ENCODE measurements at regions not wholly inside any gene's neighbourhood (a gene's known extent, or its start where the extent isn't known, plus 50 kb on each side); places are given as distances from the start of the nearest gene placed in this dataset.

DNA sequence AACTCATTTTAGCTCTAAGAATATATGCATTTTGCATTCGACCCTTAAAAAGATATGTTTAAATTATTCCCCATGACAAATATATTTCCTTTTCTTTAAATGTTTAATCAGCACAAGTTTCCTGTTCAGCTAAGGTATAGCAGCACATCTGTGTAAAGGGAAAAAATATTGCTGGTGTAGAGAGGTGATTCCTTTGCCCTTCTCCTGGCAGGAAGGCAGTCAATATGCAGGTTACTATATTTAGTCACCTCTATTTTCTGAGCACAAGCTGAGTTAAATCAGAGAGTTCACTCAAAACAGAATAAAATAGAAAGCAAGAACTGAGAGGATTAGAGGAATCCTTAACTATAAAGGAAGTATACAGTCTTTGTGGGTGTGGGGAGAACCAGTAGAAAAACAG is 274.4 kb upstream of the PCSK5 start:
- DNase-seq (ENCODE audit: low read depth), result no peak

DNA sequence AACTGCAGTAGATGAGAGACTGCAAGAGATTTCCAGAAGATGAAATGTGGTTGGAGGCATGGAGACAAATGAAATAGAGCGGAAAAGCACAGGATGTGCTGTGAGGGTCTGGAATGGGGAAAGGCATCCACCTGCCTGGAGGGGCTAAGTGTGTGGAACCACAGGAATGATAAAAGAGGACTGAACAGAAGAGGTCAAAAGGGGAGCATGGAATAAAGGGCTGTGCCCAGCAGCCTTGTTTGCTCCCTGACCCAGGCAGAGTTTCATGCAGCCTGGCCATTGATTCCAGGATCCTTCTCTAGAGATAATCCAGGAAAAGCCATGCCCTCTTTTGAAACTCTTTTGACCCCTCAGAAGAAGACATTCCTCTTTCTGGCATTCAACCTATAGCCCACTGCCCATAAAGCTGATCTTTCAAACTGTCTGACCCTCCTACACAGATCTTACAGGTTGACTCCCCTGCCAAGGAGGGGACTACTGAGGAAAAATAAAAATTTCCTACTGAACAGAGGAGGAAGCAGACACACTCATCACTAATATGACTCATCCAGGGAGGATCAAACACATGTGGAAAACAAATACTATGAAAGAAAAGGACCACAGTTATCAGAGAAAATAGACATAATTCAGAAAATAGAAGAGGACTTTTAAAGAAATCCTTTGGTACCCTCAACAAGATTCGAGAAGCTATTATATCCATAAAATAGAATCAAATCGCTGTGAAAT is 273.5 kb upstream of the PCSK5 start:
- DNase-seq (ENCODE audit: low read depth), result no peak

DNA sequence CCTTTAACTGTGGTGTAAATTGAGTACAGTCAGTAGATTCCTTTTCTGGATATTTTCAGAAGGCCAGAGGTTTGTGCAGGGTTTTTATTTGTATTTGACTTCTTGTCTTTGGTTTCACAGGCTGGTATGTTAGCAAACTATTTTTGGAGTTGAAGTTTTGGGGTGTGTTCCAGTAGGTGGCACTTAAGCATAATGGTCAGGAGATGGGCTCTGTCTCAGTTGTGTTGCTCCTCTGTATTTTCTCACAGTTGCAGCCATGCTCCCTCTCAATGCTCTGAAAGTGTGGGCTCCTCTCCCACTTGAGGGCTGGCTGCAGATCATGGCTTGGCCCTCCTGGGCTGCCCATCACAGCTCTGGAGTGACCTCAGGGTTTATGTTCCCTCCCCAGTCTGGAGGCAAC is 267.0 kb upstream of the PCSK5 start:
- DNase-seq (ENCODE audit: low read depth), result no peak

DNA sequence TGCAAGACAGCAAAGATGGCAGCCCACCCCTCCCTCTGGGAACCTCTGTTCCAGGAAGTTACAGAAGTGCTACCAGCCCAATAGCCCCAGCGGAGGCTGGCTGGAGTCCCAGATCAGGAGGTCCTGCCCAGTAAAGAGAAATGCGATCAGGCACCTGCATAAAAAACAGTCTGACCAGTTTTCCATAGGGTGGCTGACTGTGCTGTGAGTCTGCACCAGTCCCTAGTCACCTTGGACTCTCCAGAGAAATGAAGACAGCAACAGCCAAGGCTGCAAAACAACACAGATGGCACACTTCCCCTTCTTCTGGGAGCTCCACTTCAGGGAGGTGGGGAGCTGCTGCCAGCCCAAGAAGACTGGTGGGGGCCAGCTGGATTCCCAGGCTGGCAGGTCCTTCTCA is 265.5 kb upstream of the PCSK5 start:
- DNase-seq (ENCODE audit: low read depth), result no peak

DNA sequence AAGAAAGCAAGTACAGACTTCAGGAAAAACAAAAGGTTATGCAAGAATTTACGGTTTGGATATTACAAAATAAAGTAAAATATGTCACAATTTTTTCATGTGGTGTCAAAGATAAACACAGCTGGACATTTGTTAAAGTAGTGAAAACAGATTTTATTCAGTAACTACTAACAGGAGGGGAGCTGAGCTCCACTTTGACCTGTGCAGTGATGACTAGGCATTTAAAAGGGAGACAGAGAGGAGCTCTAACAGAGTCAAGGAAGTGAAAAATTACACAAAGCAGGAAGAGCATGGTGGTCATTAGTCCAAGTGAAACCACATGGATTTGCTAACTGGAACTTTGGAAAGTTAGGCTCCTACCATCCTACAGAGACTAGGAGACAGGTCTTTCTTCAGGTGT is 263.6 kb upstream of the PCSK5 start:
- DNase-seq (ENCODE audit: low read depth), result no peak

DNA sequence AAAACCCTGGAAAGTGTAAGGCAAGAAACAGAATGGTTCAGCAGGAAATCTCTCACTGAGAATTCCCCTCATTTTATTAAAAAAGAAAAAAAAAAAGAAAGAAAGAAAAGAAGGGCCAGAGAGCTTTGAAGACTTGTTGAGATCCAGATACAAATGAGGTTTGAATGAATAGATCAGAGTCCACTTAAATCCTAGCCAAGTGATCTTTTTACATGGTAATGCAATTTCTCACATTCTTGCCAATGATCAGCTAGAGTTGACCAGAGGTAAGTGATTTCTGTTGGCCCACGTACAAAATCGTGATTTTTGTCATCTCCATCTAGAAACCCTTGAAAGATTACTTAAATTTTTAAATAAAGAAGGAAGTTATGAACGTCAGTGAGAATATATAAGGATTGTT is 261.5 kb upstream of the PCSK5 start:
- DNase-seq (ENCODE audit: low read depth), result no peak

DNA sequence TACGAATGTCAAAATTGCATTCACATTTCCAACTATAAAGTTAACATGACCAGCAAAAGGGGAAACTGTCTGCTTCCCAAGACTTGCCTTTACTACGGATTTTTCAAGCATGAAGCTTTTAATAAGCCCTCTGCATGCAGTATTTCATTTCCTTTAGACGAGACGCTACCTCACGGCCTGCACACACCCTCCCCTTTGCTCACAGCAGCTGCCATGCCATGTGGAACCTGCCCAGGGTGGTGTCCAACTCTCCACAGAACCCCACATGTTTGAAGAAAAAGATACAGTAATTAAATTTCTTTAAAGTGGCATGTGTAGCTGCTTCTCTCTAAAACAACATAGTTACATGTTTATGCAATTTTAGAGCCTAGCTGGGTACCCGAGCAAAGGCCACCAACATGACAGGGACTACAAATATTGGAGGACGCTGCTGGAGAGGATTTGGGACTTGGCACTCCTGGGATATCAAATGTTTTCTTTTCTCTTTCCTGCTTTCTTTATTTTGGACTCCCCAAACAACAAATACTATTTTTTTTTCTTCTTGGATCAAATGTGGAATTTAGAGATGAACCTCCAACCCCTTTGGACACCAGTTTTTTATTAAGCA is 256.9 kb upstream of the PCSK5 start:
- DNase-seq (ENCODE audit: low read depth), result no peak

DNA sequence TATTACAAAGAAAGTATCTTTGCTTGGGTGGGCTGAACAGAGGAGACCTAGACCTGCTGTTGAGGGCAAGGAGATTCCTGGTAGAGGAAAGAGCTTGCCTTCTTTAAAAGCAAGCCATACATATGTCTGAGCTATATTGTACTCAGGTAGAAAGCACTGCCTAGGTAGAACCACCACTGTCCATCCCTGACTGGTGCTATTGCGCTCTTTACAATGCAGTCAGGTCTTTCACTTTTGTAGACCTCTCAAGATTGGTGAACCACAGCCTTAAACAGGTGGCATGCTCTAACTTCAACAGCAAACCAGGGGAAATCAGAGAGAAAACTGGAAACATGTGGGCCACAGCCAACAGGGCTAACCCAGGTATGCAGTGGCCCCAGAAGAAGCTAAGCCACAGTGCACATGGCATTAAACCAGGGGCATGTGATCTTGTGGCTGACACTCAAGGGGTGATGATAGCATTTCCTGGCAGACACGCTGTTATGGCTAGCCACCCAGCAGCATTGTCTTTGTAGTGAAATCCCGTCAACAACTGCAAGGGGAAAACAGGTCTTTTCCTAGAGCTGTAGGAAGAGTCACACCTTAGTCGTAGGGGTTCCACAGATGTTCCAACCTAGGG is 253.9 kb upstream of the PCSK5 start:
- DNase-seq (ENCODE audit: low read depth), result no peak

DNA sequence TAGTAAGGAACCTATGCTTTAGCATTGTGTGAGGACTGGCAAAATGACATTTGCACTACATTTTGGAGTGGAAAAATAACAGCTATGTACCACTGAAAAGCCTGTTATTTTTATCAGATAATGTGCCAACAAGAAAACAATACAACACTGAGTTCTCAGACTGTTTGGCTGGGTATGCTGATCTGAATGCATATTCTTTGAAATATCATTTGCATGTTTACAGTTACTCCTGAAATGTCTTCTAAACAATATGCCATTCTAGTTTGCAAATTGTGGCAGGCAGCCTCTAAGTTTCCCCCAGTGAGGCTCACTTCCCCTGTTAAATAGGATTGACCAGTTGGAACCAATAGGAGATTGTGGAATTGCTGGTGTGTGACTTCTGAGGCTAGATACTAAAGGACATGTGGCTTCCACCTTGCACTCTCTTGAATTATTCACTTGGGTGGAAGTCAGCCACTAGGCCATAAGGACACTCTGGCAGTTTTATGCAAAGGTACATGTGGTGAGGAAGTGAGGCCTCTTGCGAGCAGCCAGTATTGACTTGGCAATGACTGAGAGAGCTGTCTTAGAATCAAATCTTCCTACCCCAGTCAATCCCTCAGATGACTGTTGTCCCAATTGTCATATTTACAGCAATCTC is 250.4 kb upstream of the PCSK5 start:
- no peak for DNase-seq (ENCODE audit: low read depth)

DNA sequence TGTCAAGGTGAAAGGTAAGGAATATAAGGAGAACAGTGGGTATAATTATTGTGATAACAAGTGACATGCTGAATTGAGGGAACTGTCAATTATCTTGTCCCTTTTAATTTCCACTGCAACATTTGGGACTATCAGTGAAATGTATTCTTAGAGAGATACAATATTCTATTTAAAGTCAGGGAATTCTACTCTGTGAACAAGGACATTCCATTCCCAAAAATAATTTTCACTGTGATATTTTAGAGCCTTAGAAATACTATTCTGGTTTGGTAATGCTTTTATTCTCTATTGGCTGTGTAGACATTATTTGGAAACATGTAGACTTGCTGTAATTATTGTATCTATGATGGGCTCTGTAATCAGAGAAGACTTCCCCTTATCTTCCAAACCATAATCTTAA is 248.0 kb upstream of the PCSK5 start:
- no peak for DNase-seq (ENCODE audit: low read depth)

DNA sequence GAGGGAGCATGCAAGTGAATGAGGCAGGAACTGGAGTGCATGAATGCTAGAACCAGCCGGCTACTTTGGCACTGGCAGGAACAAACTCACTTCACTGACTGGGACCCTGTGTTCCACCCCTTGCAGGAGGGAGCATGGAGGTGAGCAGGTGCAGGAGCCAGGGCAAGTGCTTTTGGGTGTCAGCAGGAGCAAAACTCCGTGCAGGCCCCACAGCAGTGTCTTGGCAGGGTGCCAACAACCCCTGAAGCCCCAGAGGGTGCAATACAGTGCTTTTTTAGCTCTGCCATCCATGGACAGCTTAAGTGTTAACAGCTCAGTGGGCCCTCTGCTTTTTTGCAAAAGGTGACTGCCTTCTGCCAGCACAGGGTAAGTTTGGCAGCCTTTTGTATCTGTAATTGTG is 245.8 kb upstream of the PCSK5 start:
- no peak for DNase-seq (ENCODE audit: low read depth)

DNA sequence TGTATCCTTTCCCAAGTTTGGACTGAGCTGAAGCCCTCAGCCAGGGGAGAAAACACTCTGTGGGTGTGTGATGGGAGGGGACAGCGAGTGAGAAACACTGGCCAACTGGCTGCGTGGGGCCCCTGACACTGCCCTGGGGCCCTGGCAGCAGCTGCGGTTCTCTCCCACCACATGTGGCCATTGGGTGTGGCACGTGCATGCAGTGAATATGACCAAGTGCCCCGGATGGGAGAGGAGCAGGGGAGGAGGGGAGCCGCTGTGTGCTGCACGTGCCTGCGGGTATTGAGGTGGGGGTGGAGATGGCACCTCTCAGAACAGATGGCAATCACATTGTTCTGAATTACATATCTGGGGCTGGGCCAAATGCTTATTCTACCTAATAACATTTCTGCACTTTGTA is 242.4 kb upstream of the PCSK5 start:
- DNase-seq (ENCODE audit: low read depth), result no peak

DNA sequence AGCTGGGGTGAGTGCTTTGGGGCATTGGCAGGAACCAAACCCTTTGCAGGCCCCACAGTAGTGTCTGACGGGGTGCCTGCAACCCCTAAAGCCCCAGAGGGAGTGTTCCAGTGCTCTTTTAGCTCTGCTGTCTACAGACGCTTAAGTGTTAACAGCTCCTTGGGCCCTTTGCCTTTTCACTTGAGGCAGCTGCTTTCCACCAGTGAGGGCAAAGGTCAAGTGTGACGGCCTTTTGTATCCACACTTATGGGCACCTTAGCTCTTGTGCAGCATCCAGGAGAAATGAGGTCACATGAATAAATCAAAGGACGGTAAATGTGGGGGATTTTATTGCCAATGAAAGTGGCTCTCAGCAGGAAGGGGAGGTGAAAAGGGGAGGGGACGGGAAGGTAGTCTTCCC is 241.4 kb upstream of the PCSK5 start:
- no peak for DNase-seq (ENCODE audit: low read depth)

DNA sequence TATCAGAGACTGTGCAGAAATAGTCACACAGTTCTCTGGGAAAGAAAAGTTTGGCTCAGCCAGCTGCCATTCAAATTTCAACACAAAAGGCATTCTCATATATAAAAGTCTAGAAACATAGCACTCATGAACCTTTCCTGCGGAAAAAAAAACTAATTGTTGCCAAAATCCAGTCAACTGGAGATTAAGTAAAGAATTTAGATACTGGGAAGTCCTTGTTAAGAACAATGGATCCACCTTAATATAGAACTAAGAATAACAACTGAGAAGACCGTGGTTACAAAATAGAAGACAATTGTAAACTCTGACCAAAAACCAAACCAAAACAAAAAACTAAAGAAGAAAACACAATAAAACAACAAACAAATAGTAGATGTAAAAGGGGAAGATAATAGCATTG is 238.8 kb upstream of the PCSK5 start:
- DNase-seq (ENCODE audit: low read depth), result no peak

DNA sequence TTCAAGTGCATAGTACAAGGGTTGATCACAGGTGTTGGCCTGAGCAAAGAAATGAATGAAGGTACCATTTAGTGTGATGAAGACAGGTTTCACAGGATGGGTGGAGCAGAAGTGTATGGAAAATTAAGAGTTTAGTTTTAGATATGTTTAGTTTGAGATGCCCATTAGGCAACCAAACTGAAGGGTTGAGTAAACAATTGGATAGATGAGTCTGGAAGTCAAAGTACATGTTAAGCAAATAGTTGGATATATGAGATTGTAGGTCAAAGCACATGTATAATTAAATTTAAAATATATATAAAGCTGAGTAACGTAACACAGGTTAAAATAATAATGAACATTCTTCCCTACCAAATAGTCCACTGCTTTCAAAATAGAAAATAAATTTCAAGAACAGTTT is 237.1 kb upstream of the PCSK5 start:
- DNase-seq (ENCODE audit: low read depth), result no peak

DNA sequence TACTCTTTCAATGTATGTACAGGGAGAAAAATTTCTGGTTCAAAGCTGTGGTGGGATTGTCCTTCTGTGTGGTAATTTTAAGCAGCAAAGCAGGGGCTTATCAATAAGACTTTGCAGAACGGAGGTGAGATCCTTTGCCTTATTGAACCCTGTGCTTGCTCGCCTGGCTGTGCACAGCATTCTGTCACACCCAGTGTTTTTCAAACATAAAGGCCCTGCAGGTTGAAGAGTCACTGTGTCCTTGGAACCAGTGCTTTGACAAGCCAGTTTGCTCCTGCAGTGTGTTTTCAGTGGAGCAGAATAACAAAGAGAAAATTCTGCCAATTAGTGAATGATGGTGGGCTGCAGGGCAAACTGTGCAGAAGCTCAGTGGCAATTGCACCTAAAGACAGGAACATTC is 236.7 kb upstream of the PCSK5 start:
- no peak for DNase-seq (ENCODE audit: low read depth)

DNA sequence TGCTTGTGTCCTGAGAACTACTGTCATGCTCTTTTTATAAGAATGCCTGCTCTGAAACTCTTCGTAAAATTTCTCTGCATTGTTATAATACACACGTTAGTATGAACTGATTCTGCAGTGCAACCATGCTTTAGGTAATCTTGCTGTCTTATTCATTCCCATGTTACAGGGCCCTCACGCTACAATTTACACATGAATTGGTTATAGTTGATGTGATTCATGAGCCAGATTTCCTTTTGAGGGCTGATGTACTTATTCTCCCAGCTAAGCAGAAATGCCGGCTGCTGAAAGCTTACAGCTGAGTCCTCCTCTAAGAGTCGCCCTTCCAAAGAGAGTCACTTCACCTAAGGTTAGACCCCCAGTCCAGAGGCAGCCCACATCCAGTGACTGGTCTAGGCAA is 233.5 kb upstream of the PCSK5 start:
- no peak for DNase-seq (ENCODE audit: low read depth)

DNA sequence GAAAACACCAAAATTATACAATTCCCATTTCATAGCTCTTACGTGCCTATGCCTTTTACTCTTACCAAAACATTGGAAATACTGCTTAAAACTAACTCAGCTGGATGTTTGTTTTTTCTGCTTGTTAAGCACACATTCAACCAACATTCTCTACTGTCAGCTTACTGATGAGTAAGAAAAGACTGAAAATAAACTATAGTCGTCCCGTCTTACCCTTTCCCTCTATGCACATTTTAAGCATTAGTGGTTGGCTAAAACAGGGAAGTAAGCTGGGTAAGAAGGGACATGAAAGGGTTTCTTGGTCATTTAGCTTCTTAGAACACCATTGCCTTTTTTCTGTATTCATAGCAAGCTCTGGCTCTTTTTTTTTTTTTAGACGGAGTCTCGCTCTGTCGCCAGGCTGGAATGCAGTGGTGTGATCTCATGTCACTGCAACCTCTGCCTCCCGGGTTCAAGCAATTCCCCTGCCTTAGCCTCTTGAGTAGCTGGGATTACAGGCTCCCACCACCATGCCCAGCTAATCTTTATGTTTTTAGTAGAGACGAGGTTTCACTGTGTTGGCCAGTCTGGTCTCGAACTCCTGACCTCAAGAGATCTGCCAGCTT is 232.1 kb upstream of the PCSK5 start:
- DNase-seq (ENCODE audit: low read depth), result no peak

DNA sequence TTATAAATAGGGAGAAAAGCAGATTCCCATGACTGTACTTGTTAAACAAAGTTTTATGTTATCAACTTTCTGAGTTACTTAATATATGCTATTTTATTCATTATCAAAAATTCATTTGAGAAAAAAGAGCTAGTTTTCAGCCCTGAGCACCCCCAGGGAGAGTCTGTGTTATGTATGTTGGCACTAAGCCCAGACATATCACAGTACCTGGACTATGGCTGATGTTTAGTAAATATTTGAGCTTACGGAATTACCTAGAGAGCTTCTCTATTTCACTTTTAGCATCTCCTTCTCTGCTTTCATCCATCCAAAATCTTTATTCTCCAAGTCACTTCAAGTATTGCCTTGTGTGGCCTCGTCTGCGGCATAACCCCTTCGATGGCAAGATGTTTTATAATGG is 225.9 kb upstream of the PCSK5 start:
- DNase-seq (ENCODE audit: low read depth), result no peak

DNA sequence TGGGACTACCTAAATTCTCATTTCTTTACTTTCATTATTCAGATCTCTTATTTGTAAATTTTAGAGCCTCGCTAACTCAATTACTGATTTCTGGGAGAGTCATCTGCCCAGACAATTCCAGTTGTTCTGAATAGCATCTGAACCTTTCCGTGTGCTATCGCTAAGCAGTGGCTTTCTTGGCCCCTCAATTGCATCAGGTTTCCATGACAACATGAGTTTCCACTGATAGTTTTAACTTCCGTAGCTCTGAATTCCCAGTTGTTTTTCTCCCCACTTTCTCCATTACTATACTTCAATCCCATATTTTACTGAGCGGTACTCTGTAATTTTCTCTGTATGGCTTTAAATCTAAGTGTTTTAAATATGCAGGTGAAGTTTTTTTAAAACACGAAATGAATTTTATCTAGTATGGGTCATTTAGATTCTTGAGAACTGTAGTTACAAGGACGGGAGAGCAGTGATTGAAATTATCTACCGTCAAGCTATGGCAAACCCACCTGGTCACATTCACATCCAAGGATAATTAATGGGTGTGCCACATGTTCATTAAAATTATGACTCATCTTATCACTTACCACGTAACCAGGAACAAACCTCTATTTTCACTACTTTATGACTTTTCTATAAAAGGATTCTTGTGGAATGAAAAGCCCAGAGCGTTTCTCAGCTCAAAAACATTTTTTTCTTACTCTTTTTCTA is 223.5 kb upstream of the PCSK5 start:
- no peak for DNase-seq (ENCODE audit: low read depth)

DNA sequence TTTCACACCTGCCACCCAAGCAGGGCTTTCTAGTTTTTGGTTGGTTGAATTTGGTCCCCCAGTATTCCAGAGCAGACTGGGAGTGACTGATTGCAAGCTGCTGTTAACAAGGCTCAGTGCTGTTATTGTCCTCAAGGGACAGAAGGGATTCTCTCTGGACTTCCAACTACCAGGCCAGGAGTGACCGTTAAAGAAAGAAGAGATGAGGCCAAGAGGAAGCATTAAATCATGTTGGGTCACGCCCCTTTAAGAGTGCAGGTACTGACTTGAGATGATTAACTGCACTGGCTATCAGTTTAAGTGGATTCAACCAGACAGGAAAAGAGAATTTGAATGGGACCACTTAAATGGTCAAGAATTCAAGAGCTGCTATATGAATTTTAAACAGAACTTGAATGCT is 220.8 kb upstream of the PCSK5 start:
- no peak for DNase-seq (ENCODE audit: low read depth)

DNA sequence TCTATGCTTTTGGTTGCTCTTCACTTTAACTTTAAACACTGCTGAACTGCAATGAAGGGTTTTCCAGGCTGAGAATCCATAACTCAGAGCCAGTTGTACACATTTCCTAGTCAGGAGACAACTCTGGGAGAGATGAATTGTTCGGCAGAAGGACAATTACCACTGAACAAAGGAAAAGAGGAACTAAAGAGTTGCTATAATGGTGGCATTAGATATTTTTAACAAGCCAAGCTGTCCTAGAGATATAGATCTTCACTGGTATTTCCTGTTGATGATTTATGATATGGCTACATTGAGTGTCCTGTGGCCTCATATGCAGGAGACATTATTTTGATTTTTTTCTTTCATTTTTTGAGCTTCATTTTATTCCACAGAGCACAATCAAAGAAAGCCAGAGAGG is 219.1 kb upstream of the PCSK5 start:
- no peak for DNase-seq (ENCODE audit: low read depth)

Data from HS-27A (cell line).